ENCODE measurements at regions not wholly inside any gene's neighbourhood (a gene's known extent, or its start where the extent isn't known, plus 50 kb on each side); places are given as distances from the start of the nearest gene placed in this dataset.
"Not testable (repeated sequence)": the region's sequence is repeated elsewhere in the genome, so short reads cannot be mapped to it uniquely, and the experiment has no call there.

DNA sequence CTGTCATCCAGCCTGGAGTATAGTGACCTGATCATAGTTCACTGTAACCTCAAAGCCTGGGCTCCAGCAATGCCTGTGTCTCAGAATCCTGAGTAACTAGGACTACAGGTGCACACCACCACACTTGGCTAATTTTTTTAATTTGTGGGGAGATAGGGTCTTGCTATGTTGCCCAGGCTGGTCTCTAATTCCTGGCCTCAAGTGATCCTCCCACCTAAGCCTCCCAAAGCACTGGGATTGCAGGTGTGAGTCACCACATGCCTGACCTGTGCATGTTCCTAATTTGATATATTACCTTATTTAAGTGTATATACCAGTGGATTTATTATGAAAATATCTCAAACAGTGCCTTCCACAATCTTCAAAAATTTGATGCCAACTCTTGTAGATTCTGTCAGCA is 123.6 kb upstream of the XIRP2 start:
- intact Hi-C loops (cut with DNase I) = no loop called here
- H3K36me3 ChIP-seq = no peaks in the 10 kb centered on the region
- H3K9me3 ChIP-seq = no peaks in the 10 kb centered on the region
- no peaks in the 10 kb centered on the region for H3K4me1 ChIP-seq
- TF ChIP-seq CTCF (IDR thresholded peaks at IDR 0.05) = no peak
- H3K4me3 ChIP-seq = no peak overlapping the region
- DNase-seq (ENCODE audit: low spot score in 2 of 2) = no peak
- no peak overlapping the region for H3K27ac ChIP-seq
- no peaks in the 10 kb centered on the region for H3K27me3 ChIP-seq

DNA sequence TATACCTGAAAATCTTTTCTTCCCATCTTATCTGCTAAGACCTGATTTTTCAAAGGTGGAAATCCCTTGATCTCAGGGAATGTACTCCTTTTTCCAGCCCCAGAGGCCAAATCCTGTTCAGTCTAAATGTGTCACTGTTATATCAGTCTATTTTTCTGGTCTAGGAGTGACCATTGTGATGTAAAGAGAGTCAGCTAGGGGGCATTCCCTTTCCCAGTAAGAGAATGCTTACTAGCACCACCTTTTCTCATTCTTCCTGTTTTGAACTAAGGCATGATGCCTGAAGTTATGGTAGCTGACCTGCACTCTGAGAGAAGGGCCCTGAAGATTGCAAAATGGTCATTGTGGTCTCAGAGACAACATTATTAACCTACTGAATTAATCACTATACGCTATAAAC is 124.1 kb upstream of the XIRP2 start:
- Histone ChIP-seq H3K36me3 (no peaks in the 10 kb centered on the region), H3K4me3 (no peak overlapping the region), H3K9me3 (no peaks in the 10 kb centered on the region), H3K27ac (no peak overlapping the region), H3K27me3 (no peaks in the 10 kb centered on the region), H3K4me1 (no peaks in the 10 kb centered on the region)
- intact Hi-C loops (cut with DNase I) = no loop called here
- TF ChIP-seq CTCF (IDR thresholded peaks at IDR 0.05) = no peak
- DNase-seq (ENCODE audit: low spot score in 2 of 2) = no peak

DNA sequence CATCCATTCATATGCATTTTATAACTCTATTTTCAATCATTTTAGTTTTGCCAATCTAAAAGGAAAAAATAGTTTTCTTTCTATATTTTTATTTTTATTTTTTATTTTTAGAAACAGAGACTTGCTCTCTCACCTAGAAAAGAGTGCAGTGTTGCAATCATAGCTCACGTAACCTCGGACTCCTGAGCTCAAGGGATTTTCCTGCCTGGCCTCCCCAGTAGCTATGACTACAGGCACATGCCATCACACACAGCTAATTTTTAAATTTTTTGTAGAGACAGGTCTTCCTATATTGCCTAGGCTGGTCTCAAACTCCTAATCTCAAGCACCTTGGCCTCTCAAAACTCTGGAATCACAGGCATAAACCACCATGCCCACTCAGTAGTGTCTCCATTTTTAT is 125.5 kb upstream of the XIRP2 start:
- H3K4me3 ChIP-seq = no peak overlapping the region
- TF ChIP-seq CTCF (IDR thresholded peaks at IDR 0.05) = no peak
- no peaks in the 10 kb centered on the region for H3K36me3 ChIP-seq
- H3K4me1 ChIP-seq = no peaks in the 10 kb centered on the region
- H3K9me3 ChIP-seq = no peaks in the 10 kb centered on the region
- H3K27ac ChIP-seq = no peak overlapping the region
- no peak for DNase-seq (ENCODE audit: low spot score in 2 of 2)
- intact Hi-C loops (cut with DNase I) = no loop called here
- H3K27me3 ChIP-seq = no peaks in the 10 kb centered on the region

- Histone ChIP-seq H3K27ac (no peak overlapping the region), H3K9me3 (no peaks in the 10 kb centered on the region), H3K4me3 (no peak overlapping the region), H3K4me1 (no peaks in the 10 kb centered on the region), H3K27me3 (no peaks in the 10 kb centered on the region), H3K36me3 (no peaks in the 10 kb centered on the region)
- no peak for TF ChIP-seq CTCF (IDR thresholded peaks at IDR 0.05)
- DNase-seq (ENCODE audit: low spot score in 2 of 2) = no peak
- intact Hi-C loops (cut with DNase I) = no loop called here
These were observed 129.3 kb upstream of the XIRP2 start for GRCh38 chr2:166758956-166759355.

GRCh38 chr2:166750624-166751023 is 137.7 kb upstream of the XIRP2 start:
- DNase-seq (ENCODE audit: low spot score in 2 of 2) = no peak
- H3K27ac ChIP-seq = no peak overlapping the region
- intact Hi-C loops (cut with DNase I) = no loop called here
- no peaks in the 10 kb centered on the region for H3K27me3 ChIP-seq
- peaks cover under 1 to 3% of the 10 kb centered on the region in 2 donors for H3K9me3 ChIP-seq
- no peak for TF ChIP-seq CTCF (IDR thresholded peaks at IDR 0.05)
- H3K36me3 ChIP-seq = no peaks in the 10 kb centered on the region
- H3K4me3 ChIP-seq = no peak overlapping the region
- H3K4me1 ChIP-seq = no peaks in the 10 kb centered on the region

DNA sequence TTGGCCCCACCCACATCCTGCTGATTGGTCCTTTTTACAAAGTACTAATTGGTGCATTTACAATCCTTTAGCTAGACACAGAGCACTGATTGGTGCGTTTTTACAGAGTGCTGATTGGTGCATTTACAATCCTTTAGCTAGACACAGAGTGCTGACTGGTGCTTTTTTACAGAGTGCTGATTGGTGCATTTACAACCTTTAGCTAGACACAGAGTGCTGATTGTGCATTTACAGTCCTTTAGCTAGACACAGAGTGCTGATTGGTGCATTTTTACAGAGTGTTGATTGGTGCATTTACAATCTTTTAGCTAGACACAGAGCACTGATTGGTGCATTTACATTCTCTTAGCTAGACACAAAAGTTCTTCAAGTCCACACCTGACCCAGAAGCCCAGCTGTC is 144.2 kb upstream of the XIRP2 start:
- H3K4me1 ChIP-seq; H3K27me3 ChIP-seq; H3K27ac ChIP-seq; DNase-seq (ENCODE audit: low spot score in 2 of 2); intact Hi-C loops (cut with DNase I); H3K4me3 ChIP-seq; H3K36me3 ChIP-seq: not testable (repeated sequence)
- peaks cover 27 to 31% of the 10 kb centered on the region in 2 donors for H3K9me3 ChIP-seq

DNA sequence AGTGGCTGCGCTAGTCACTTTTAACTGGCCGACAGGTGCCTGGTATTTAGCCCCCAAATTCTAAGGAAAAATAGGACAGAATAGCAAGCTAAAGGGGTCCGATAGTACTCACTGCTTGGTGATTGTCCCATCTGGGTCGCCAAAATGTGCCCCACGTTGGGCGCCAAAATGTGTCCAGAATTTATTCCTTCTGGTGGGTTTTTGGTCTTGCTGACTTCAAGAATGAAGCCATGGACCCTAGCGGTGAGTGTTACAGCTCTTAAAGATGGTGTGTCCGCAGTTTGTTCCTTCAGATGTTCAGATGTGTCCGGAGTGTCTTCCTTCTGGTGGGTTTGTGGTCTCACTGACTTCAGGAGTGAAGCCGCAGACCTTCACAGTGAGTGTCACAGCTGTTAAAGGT is 144.8 kb upstream of the XIRP2 start:
- H3K27ac ChIP-seq; intact Hi-C loops (cut with DNase I); DNase-seq (ENCODE audit: low spot score in 2 of 2); H3K4me1 ChIP-seq; H3K27me3 ChIP-seq; H3K4me3 ChIP-seq; H3K36me3 ChIP-seq: not testable (repeated sequence)
- peaks cover 27 to 31% of the 10 kb centered on the region in 2 donors for H3K9me3 ChIP-seq
